ENCODE measurements at regions not wholly inside any gene's neighbourhood (a gene's known extent, or its start where the extent isn't known, plus 50 kb on each side); places are given as distances from the start of the nearest gene placed in this dataset.

DNA sequence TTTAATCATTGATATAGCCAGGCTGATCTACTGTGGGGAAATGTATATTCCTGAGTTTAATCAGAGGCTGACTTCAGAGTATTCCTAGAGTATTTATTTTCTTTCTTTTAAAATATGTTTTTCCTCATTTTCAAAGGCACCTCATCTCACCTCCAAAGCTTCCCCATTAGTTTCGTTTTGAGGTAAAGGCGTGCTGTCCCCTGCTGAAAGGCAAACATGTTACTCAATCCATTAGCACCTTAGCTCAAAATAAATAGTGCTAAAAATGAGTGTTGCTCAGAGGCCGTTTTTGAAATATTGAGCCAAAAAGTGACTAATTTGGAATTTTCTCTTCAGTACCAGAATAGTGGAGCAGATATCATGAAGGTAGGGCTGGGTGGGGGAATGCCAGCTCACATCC is 386.2 kb downstream of the SOX11 start (continued):
- TF ChIP-seq, protein P1, sequence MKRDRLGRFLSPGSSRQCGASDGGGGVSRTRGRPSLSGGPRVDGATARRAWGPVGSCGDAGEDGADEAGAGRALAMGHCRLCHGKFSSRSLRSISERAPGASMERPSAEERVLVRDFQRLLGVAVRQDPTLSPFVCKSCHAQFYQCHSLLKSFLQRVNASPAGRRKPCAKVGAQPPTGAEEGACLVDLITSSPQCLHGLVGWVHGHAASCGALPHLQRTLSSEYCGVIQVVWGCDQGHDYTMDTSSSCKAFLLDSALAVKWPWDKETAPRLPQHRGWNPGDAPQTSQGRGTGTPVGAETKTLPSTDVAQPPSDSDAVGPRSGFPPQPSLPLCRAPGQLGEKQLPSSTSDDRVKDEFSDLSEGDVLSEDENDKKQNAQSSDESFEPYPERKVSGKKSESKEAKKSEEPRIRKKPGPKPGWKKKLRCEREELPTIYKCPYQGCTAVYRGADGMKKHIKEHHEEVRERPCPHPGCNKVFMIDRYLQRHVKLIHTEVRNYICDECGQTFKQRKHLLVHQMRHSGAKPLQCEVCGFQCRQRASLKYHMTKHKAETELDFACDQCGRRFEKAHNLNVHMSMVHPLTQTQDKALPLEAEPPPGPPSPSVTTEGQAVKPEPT (CRISPR knock-in tag; IDR thresholded peaks at IDR 0.05; ENCODE audit: low read depth): no peak
- no peak for TF ChIP-seq ZNF589 (CRISPR knock-in tag; conservative IDR thresholded peaks at IDR 0.05)
- TF ChIP-seq, protein P2, sequence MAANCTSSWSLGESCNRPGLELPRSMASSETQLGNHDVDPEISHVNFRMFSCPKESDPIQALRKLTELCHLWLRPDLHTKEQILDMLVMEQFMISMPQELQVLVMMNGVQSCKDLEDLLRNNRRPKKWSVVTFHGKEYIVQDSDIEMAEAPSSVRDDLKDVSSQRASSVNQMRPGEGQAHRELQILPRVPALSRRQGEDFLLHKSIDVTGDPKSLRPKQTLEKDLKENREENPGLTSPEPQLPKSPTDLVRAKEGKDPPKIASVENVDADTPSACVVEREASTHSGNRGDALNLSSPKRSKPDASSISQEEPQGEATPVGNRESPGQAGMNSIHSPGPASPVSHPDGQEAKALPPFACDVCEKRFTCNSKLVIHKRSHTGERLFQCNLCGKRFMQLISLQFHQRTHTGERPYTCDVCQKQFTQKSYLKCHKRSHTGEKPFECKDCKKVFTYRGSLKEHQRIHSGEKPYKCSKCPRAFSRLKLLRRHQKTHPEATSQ (CRISPR knock-in tag; IDR thresholded peaks at IDR 0.05; ENCODE audit: borderline replicate concordance): no peak
- no peak for TF ChIP-seq SMAD3 (CRISPR knock-in tag; IDR thresholded peaks at IDR 0.05)

DNA sequence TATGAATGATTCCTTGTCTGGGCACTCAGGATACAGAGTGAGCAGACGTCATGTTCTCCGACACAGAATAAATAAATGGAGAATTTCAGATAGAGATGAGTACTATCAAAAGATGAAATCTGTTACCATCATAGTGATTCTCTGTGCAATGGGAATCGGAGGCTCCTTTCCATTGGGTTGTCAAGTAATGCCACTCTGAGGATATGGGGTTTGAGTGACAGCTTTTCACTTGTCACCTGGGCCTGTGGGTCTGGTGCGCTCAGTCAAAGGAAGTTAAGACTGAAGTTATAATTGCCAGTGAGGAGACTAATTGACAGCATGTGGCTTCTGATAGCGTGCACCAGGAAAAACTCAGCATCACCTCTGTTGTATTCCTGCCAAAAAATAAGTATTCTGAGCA is 387.2 kb downstream of the SOX11 start:
- POLR2A ChIA-PET: no interaction called here

More for the DNA sequence above, 387.2 kb downstream of the SOX11 start:
- Histone ChIP-seq H3K27me3 (ENCODE audit: control insufficient read depth in 1 of 2, insufficient read depth in 2 of 2, low read length in 2 of 2) (no peaks in the 10 kb centered on the region), H3K9ac (ENCODE audit: insufficient read depth, low read depth, low read length) (no peak overlapping the region), H4K20me1 (ENCODE audit: insufficient read depth, low read length) (no peaks in the 10 kb centered on the region), H2AFZ (ENCODE audit: low read length) (no peak overlapping the region), H3K4me3 (replicated peaks in 1 of 3; ENCODE audit: insufficient read depth in 1 of 3, low read depth in 2 of 3, low read length in 3 of 3) (no peak overlapping the region), H3K79me2 (ENCODE audit: insufficient read depth, low read length) (no peaks in the 10 kb centered on the region), H3K36me3 (replicated peaks in 1 of 2; ENCODE audit: control insufficient read depth in 1 of 2, insufficient read depth in 2 of 2, low read length in 2 of 2) (no peaks in the 10 kb centered on the region), H3K9me3 (ENCODE audit: low read length) (peaks cover 27% of the 10 kb centered on the region), H3K4me1 (ENCODE audit: insufficient read depth, low read length) (no peaks in the 10 kb centered on the region), H3K4me2 (ENCODE audit: low read depth, low read length) (no peak overlapping the region), H3K27ac (ENCODE audit: extremely low read length, insufficient read depth, low read length) (no peak overlapping the region)
- no peak for FAIRE-seq
- BruUV-seq (replicated peaks): no TSS peak
- in situ Hi-C loops (cut with HindIII; ENCODE audit: extremely low pct_ligation_motif_present, low pct_unique_long_range_greater_than_20kb) (no loop called here), intact Hi-C loops (cut with micrococcal nuclease; ENCODE audit: unreplicated experiment) (no loop called here)
- WGBS (ENCODE audit: low lambda C conversion rate): 32% methylated on average over 5 of the region's 5 CpGs
- ATAC-seq: no peak
- TF ChIP-seq CREB1 (IDR thresholded peaks at IDR 0.05) (0 out of 2 replicates have a peak, but pooled peaks have one; percentile 43), CREB1 (CRISPR knock-in tag; IDR thresholded peaks at IDR 0.05) (no peak)
- TF ChIP-seq, protein P3, sequence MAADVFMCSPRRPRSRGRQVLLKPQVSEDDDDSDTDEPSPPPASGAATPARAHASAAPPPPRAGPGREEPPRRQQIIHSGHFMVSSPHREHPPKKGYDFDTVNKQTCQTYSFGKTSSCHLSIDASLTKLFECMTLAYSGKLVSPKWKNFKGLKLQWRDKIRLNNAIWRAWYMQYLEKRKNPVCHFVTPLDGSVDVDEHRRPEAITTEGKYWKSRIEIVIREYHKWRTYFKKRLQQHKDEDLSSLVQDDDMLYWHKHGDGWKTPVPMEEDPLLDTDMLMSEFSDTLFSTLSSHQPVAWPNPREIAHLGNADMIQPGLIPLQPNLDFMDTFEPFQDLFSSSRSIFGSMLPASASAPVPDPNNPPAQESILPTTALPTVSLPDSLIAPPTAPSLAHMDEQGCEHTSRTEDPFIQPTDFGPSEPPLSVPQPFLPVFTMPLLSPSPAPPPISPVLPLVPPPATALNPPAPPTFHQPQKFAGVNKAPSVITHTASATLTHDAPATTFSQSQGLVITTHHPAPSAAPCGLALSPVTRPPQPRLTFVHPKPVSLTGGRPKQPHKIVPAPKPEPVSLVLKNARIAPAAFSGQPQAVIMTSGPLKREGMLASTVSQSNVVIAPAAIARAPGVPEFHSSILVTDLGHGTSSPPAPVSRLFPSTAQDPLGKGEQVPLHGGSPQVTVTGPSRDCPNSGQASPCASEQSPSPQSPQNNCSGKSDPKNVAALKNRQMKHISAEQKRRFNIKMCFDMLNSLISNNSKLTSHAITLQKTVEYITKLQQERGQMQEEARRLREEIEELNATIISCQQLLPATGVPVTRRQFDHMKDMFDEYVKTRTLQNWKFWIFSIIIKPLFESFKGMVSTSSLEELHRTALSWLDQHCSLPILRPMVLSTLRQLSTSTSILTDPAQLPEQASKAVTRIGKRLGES (CRISPR knock-in tag; IDR thresholded peaks at IDR 0.05; ENCODE audit: borderline replicate concordance): no peak
- DNase-seq (ENCODE audit: low spot score): no peak
- CTCF ChIA-PET (ENCODE audit: low intra/inter-chr PET ratio, low total read pairs): no interaction called here

Measured in HepG2 (cell line).